GM23338 (cell line): ENCODE measurements at regions not wholly inside any gene's neighbourhood (a gene's known extent, or its start where the extent isn't known, plus 50 kb on each side); places are given as distances from the start of the nearest gene placed in this dataset.

Experiments
- ATAC-seq: fragments of 200-7000 bp; cut with Tn5 transposase; 3 replicates; pipeline ENCODE4 v1.9.1; 2020
- DNase-seq: peaks from one replicate; pipeline ENCODE4 v3.0.0-alpha.2; 2015; ENCODE audit warnings: low spot score
- H2AFZ ChIP-seq: fragments of 200-600 bp; sonication (generic); 2 replicates; pipeline ENCODE4 v1.8.0; 2016; ENCODE audit warnings: antibody characterized with exemption, mild to moderate bottlenecking, moderate library complexity
- H3F3A ChIP-seq: fragments of 200-600 bp; sonication (generic); replicated peaks from 2 replicates; pipeline ENCODE4 v1.8.0; 2017; ENCODE audit warnings: antibody characterized with exemption, mixed run types, low read depth
- H3K27ac ChIP-seq: fragments of 200-600 bp; sonication (generic); 2 replicates; pipeline ENCODE4 v1.6.1; 2016; ENCODE audit warnings: low read depth
- H3K27me3 ChIP-seq: fragments of 200-600 bp; sonication (generic); 2 replicates; pipeline ENCODE4 v1.8.0; 2016; ENCODE audit warnings: mild to moderate bottlenecking, mixed run types, moderate library complexity; ENCODE audit not compliant: insufficient read depth
- H3K36me3 ChIP-seq: fragments of 200-600 bp; sonication (generic); 2 replicates; pipeline ENCODE4 v1.8.0; 2016; ENCODE audit warnings: mild to moderate bottlenecking; ENCODE audit not compliant: insufficient read depth
- H3K4me1 ChIP-seq: fragments of 200-600 bp; sonication (generic); 2 replicates; pipeline ENCODE4 v1.8.0; 2016; ENCODE audit warnings: mild to moderate bottlenecking, moderate library complexity; ENCODE audit not compliant: insufficient read depth
- H3K4me2 ChIP-seq: fragments of 200-600 bp; sonication (generic); 2 replicates; pipeline ENCODE4 v1.7.1; 2017; ENCODE audit warnings: mixed run types
- H3K4me3 ChIP-seq: fragments of 200-600 bp; sonication (generic); 2 replicates; pipeline ENCODE4 v1.6.1; 2016; ENCODE audit warnings: mixed run types
- H3K79me2 ChIP-seq: fragments of 200-600 bp; sonication (generic); replicated peaks from 2 replicates; pipeline ENCODE4 v1.8.0; 2017; ENCODE audit warnings: mild to moderate bottlenecking; ENCODE audit not compliant: insufficient read depth
- H3K9me2 ChIP-seq: fragments of 200-600 bp; sonication (generic); 2 replicates; pipeline ENCODE4 v1.8.0; 2017; ENCODE audit not compliant: insufficient read depth
- H4K20me1 ChIP-seq: fragments of 200-600 bp; sonication (generic); replicated peaks from 2 replicates; pipeline ENCODE4 v1.8.0; 2017; ENCODE audit warnings: mild to moderate bottlenecking; ENCODE audit not compliant: insufficient read depth
- H3K27ac Mint-ChIP-seq: 2 replicates; pipeline ENCODE4 v1.8.0; 2020; ENCODE audit warnings: inconsistent platforms, mild to moderate bottlenecking, moderate library complexity, mixed read lengths
- H3K27me3 Mint-ChIP-seq: 3 replicates; pipeline ENCODE4 v1.8.0; 2022; ENCODE audit warnings: low read depth, mild to moderate bottlenecking, moderate library complexity, mixed read lengths, inconsistent platforms; ENCODE audit not compliant: insufficient read depth, poor library complexity
- H3K36me3 Mint-ChIP-seq: 3 replicates; pipeline ENCODE4 v1.8.0; 2021; ENCODE audit warnings: low read depth, mild to moderate bottlenecking, inconsistent platforms, moderate library complexity, mixed read lengths
- H3K4me1 Mint-ChIP-seq: 3 replicates; pipeline ENCODE4 v1.8.0; 2020; ENCODE audit warnings: mild to moderate bottlenecking, inconsistent platforms, mixed read lengths
- H3K4me3 Mint-ChIP-seq: 3 replicates; pipeline ENCODE4 v1.8.0; 2021; ENCODE audit warnings: moderate library complexity, mild to moderate bottlenecking, inconsistent platforms, mixed read lengths
- H3K9me3 Mint-ChIP-seq: 3 replicates; pipeline ENCODE4 v1.8.0; 2020; ENCODE audit warnings: moderate library complexity, mild to moderate bottlenecking, inconsistent platforms, mixed read lengths
- CREB1 ChIP-seq: fragments of 250-450 bp; sonication (Bioruptor Pico); IDR thresholded peaks from 2 replicates; pipeline ENCODE4 v1.5.0; 2020; ENCODE audit warnings: low read depth, mild to moderate bottlenecking, moderate library complexity
- EZH2 ChIP-seq: fragments of 200-600 bp; sonication (generic); IDR thresholded peaks from one replicate; pipeline ENCODE4 v1.8.0; 2017; ENCODE audit warnings: antibody characterized with exemption, mild to moderate bottlenecking, low read depth; ENCODE audit not compliant: unreplicated experiment
- EZH2phosphoT487 ChIP-seq: fragments of 200-600 bp; sonication (generic); IDR thresholded peaks from one replicate; pipeline ENCODE4 v1.8.1; 2018; ENCODE audit warnings: antibody characterized with exemption; ENCODE audit not compliant: unreplicated experiment
- JUNB ChIP-seq: IDR thresholded peaks from one replicate; pipeline ENCODE4 v1.6.1; 2016; ENCODE audit warnings: antibody characterized with exemption; ENCODE audit not compliant: unreplicated experiment
- NANOG ChIP-seq: IDR thresholded peaks from 2 replicates; pipeline ENCODE4 v1.6.1; 2016; ENCODE audit warnings: antibody characterized with exemption, borderline replicate concordance
- POLR2AphosphoS5 ChIP-seq: IDR thresholded peaks from 2 replicates; pipeline ENCODE4 v1.6.1; 2016; ENCODE audit warnings: antibody characterized with exemption, low read depth
- STAT1 ChIP-seq: IDR thresholded peaks from one replicate; pipeline ENCODE4 v1.6.1; 2016; ENCODE audit warnings: antibody characterized with exemption; ENCODE audit not compliant: unreplicated experiment
- ZNF114 ChIP-seq: fragments of 250-450 bp; sonication (Bioruptor Pico); IDR thresholded peaks from 2 replicates; pipeline ENCODE4 v1.5.0; 2020; ENCODE audit warnings: mild to moderate bottlenecking, moderate library complexity
- ZNF331 ChIP-seq: fragments of 250-450 bp; sonication (Bioruptor Pico); IDR thresholded peaks from 2 replicates; pipeline ENCODE4 v1.5.0; 2020; ENCODE audit warnings: low read depth, mild to moderate bottlenecking, moderate library complexity
- TF ChIP-seq, protein P1 (sequence below), 2 experiments: fragments of 200-600 bp in 1 of 2; sonication (generic) in 1 of 2; conservative IDR thresholded peaks; 2 replicates each; pipeline versions ENCODE4 v1.5.1 to v1.6.1; 2016 to 2017; ENCODE audit warnings: antibody characterized with exemption in 2 of 2, low read depth in 2 of 2, mild to moderate bottlenecking in 2 of 2, moderate library complexity in 1 of 2
- TF ChIP-seq, protein P2 (sequence below): IDR thresholded peaks from 2 replicates; pipeline ENCODE4 v1.6.1; 2016; ENCODE audit warnings: antibody characterized with exemption
- TF ChIP-seq, protein P3 (sequence below): IDR thresholded peaks from one replicate; pipeline ENCODE4 v1.6.1; 2018; ENCODE audit warnings: antibody characterized with exemption; ENCODE audit not compliant: unreplicated experiment

DNA sequence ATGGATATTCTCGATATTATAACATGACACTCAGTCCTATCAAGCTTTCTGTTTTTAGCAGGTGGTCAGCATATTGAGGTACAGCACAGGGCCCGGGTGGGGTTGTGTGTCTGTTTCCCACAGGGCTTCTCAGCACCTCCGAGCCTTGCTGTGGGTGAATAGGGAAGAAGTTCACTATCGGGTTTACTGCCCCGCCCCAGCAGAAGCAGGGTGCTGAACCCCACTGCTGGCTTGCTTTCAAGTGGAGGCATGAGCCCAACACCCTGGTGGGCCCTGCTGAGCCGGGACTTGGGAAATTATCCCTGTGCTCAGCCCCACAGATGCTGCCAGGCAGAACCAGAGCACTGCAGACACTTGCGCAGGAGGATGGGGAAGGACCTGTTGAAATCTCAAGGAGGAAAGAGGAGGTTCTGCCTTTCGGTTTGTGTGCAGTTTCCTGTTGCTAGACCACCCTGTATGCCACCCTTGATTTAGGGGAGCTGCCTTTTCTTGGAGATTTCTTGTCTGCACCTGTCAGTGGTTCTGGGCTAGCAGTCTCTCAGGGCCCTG is 270.3 kb upstream of the SALL3 start (continued):
- TF ChIP-seq JUNB (no peak), EZH2 (no peak), EZH2phosphoT487 (no peak), CREB1 (CRISPR knock-in tag) (no peak), ZNF114 (CRISPR knock-in tag) (no peak), STAT1 (no peak)
- TF ChIP-seq, protein P1, sequence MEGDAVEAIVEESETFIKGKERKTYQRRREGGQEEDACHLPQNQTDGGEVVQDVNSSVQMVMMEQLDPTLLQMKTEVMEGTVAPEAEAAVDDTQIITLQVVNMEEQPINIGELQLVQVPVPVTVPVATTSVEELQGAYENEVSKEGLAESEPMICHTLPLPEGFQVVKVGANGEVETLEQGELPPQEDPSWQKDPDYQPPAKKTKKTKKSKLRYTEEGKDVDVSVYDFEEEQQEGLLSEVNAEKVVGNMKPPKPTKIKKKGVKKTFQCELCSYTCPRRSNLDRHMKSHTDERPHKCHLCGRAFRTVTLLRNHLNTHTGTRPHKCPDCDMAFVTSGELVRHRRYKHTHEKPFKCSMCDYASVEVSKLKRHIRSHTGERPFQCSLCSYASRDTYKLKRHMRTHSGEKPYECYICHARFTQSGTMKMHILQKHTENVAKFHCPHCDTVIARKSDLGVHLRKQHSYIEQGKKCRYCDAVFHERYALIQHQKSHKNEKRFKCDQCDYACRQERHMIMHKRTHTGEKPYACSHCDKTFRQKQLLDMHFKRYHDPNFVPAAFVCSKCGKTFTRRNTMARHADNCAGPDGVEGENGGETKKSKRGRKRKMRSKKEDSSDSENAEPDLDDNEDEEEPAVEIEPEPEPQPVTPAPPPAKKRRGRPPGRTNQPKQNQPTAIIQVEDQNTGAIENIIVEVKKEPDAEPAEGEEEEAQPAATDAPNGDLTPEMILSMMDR (conservative IDR thresholded peaks at IDR 0.05; ENCODE audit: low read depth in 2 of 2): no peak
- TF ChIP-seq, protein P2, sequence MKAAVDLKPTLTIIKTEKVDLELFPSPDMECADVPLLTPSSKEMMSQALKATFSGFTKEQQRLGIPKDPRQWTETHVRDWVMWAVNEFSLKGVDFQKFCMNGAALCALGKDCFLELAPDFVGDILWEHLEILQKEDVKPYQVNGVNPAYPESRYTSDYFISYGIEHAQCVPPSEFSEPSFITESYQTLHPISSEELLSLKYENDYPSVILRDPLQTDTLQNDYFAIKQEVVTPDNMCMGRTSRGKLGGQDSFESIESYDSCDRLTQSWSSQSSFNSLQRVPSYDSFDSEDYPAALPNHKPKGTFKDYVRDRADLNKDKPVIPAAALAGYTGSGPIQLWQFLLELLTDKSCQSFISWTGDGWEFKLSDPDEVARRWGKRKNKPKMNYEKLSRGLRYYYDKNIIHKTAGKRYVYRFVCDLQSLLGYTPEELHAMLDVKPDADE: no peak
- TF ChIP-seq, protein P3, sequence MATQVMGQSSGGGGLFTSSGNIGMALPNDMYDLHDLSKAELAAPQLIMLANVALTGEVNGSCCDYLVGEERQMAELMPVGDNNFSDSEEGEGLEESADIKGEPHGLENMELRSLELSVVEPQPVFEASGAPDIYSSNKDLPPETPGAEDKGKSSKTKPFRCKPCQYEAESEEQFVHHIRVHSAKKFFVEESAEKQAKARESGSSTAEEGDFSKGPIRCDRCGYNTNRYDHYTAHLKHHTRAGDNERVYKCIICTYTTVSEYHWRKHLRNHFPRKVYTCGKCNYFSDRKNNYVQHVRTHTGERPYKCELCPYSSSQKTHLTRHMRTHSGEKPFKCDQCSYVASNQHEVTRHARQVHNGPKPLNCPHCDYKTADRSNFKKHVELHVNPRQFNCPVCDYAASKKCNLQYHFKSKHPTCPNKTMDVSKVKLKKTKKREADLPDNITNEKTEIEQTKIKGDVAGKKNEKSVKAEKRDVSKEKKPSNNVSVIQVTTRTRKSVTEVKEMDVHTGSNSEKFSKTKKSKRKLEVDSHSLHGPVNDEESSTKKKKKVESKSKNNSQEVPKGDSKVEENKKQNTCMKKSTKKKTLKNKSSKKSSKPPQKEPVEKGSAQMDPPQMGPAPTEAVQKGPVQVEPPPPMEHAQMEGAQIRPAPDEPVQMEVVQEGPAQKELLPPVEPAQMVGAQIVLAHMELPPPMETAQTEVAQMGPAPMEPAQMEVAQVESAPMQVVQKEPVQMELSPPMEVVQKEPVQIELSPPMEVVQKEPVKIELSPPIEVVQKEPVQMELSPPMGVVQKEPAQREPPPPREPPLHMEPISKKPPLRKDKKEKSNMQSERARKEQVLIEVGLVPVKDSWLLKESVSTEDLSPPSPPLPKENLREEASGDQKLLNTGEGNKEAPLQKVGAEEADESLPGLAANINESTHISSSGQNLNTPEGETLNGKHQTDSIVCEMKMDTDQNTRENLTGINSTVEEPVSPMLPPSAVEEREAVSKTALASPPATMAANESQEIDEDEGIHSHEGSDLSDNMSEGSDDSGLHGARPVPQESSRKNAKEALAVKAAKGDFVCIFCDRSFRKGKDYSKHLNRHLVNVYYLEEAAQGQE: no peak

DNA sequence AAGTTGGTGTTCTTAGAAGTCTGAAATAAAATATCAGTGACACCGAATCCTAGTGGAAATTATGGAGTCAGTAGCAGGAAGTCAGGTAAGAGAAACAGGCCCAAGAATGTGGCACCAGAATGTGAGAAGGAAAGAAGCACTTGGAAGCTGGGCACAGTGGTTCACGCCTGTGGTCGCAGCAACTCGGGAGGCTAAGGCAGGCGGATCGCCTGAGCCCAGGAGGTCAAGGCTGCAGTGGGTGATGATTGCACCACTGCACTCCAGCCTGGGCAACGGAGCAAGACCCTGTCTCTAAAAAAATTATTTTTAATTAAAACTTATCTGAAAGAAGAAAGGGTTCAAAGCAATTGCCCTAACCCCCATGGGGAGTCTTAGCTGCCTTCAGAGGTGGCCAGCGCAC is 268.3 kb upstream of the SALL3 start:
- H4K20me1 ChIP-seq: no peaks in the 10 kb centered on the region
- ATAC-seq (no peak), DNase-seq (no peak)
- peaks cover 2% of the 10 kb centered on the region for H3K27me3 Mint-ChIP-seq
- H3K4me1 Mint-ChIP-seq: no peaks in the 10 kb centered on the region
- H3K9me2 ChIP-seq: no peaks in the 10 kb centered on the region
- no peak overlapping the region for H3K27ac Mint-ChIP-seq
- no peak overlapping the region for H3K27ac ChIP-seq
- H3K9me3 Mint-ChIP-seq: peaks cover 93% of the 10 kb centered on the region
- H3K4me3 Mint-ChIP-seq: no peak overlapping the region
- H3K27me3 ChIP-seq: no peaks in the 10 kb centered on the region
- H3K36me3 ChIP-seq: no peaks in the 10 kb centered on the region; the same call in 1 of the 2 replicates
- no peak overlapping the region for H2AFZ ChIP-seq
- H3K4me3 ChIP-seq: no peak overlapping the region
- no peaks in the 10 kb centered on the region for H3K4me1 ChIP-seq
- no peaks in the 10 kb centered on the region for H3K79me2 ChIP-seq
- H3K36me3 Mint-ChIP-seq: peaks cover 34% of the 10 kb centered on the region
- no peak overlapping the region for H3K4me2 ChIP-seq
- no peaks in the 10 kb centered on the region for H3F3A ChIP-seq
- TF ChIP-seq CREB1 (CRISPR knock-in tag): no peak
- no peak for TF ChIP-seq POLR2AphosphoS5
- no peak for TF ChIP-seq JUNB
- TF ChIP-seq, protein P2: no peak
- no peak for TF ChIP-seq STAT1
- TF ChIP-seq NANOG: no peak
- no peak for TF ChIP-seq EZH2phosphoT487
- TF ChIP-seq, protein P3: no peak
- no peak for TF ChIP-seq ZNF331 (CRISPR knock-in tag)
- TF ChIP-seq, protein P1 (conservative IDR thresholded peaks at IDR 0.05; ENCODE audit: low read depth in 2 of 2): no peak
